ENCODE measurements at regions not wholly inside any gene's neighbourhood (a gene's known extent, or its start where the extent isn't known, plus 50 kb on each side); places are given as distances from the start of the nearest gene placed in this dataset.

DNA sequence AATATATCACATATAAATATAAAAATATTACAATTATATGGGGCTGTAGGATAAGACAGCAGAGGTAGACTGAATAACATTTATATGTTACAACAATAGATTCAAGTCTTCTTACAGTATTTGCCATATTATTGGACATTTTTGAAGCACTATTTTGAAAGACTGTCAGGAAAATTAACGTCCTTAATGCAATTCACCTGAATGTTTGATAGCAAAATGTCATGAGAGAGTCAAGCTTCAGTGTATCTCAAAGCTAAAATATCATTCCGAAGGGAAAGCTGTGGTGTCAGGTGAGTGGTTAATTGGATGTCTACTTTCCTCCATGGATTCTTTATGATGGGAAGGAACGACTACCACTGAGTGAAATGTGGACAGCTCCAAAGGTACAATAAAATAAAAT, 1004.0 kb downstream of the HACE1 start:
- Histone ChIP-seq H3K27me3 (no peaks in the 10 kb centered on the region), H3K27ac (no peak overlapping the region), H3K36me3 (no peaks in the 10 kb centered on the region), H3K9me3 (ENCODE audit: low read depth) (no peaks in the 10 kb centered on the region), H3K4me1 (ENCODE audit: low read depth) (no peaks in the 10 kb centered on the region), H3K4me3 (no peak overlapping the region)
- TF ChIP-seq, protein P1, sequence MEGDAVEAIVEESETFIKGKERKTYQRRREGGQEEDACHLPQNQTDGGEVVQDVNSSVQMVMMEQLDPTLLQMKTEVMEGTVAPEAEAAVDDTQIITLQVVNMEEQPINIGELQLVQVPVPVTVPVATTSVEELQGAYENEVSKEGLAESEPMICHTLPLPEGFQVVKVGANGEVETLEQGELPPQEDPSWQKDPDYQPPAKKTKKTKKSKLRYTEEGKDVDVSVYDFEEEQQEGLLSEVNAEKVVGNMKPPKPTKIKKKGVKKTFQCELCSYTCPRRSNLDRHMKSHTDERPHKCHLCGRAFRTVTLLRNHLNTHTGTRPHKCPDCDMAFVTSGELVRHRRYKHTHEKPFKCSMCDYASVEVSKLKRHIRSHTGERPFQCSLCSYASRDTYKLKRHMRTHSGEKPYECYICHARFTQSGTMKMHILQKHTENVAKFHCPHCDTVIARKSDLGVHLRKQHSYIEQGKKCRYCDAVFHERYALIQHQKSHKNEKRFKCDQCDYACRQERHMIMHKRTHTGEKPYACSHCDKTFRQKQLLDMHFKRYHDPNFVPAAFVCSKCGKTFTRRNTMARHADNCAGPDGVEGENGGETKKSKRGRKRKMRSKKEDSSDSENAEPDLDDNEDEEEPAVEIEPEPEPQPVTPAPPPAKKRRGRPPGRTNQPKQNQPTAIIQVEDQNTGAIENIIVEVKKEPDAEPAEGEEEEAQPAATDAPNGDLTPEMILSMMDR (IDR thresholded peaks at IDR 0.05; ENCODE audit: low read depth, low read length): no peak
- DNase-seq (ENCODE audit: low read depth in 1 of 2, low spot score in 1 of 2): no peak

DNA sequence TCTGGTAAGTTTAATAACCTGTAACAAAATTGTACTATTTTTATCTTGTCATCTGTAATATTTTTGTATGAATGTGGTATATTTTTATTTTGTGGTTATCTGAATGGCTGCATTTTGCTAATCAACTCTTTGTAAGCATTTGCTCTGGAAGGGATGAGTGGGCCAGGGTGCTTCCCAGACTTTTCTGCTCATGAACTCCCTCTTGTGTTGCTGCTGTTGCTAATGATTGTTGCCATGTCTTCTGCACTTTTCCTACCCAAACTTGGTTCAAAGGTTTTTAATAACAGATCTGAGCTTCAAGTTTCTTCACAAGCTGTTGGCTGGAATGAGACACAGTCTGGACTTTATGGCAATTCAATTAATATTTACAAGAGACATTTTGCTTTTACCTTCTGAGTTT, 1005.7 kb downstream of the HACE1 start:
- Histone ChIP-seq H3K4me1 (ENCODE audit: low read depth) (no peaks in the 10 kb centered on the region), H3K9me3 (ENCODE audit: low read depth) (no peaks in the 10 kb centered on the region)

DNA sequence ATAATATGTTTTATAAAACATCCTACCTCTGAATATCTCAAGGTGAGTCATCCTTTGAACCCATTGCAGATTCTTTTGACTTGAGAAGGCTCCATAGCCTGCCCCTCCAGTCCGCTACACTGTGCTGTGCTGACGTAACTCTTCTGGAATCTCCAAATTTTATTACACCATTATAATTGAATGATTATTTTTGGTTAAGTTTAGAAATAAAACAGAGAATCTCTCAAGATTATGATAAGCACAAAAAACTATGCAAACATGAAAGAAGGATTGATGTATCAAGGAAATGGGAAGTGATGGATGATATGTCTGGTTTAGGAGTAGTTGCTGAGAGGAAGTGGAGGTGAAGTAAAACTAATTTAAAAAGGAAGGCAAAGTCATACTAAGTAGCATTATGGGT, 1021.3 kb downstream of the HACE1 start:
- no peaks in the 10 kb centered on the region for H3K4me1 ChIP-seq (ENCODE audit: low read depth)
- H3K27me3 ChIP-seq: no peaks in the 10 kb centered on the region
- no peak for DNase-seq (ENCODE audit: low read depth in 1 of 2, low spot score in 1 of 2)

More for the DNA sequence above, 1005.7 kb downstream of the HACE1 start:
- TF ChIP-seq, protein P1 (IDR thresholded peaks at IDR 0.05; ENCODE audit: low read depth, low read length): no peak
- no peak for DNase-seq (ENCODE audit: low read depth in 1 of 2, low spot score in 1 of 2)
- H3K36me3 ChIP-seq: no peaks in the 10 kb centered on the region
- H3K4me3 ChIP-seq: no peak overlapping the region
- no peaks in the 10 kb centered on the region for H3K27me3 ChIP-seq
- no peak overlapping the region for H3K27ac ChIP-seq

DNA sequence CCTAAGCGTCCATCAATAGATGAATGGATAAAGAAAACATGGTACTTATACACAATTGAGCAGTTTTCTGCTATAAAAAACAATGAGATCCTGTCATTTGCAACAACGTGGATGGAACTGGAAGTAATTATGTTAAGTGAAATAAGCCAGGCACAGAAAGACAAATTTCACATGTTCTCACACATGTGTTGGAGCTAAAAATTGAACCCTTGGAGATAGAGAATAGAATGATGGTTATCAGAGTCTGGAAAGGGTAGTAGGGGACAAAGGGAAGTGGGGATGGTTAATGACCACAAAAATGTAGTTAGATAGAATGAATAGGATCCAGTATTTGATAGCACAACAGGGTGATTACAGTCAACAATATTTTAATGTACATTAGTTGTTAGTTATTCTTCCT, 1033.5 kb downstream of the HACE1 start:
- TF ChIP-seq, protein P1 (IDR thresholded peaks at IDR 0.05; ENCODE audit: low read depth, low read length): no peak
- Histone ChIP-seq H3K4me3 (no peak overlapping the region), H3K36me3 (no peaks in the 10 kb centered on the region), H3K4me1 (ENCODE audit: low read depth) (no peaks in the 10 kb centered on the region), H3K9me3 (ENCODE audit: low read depth) (no peaks in the 10 kb centered on the region), H3K27ac (no peak overlapping the region), H3K27me3 (no peaks in the 10 kb centered on the region)
- DNase-seq (ENCODE audit: low read depth in 1 of 2, low spot score in 1 of 2): no peak

More for the DNA sequence above, 1021.3 kb downstream of the HACE1 start:
- TF ChIP-seq, protein P1 (IDR thresholded peaks at IDR 0.05; ENCODE audit: low read depth, low read length): no peak
- H3K27ac ChIP-seq: no peak overlapping the region
- H3K9me3 ChIP-seq (ENCODE audit: low read depth): no peaks in the 10 kb centered on the region
- H3K36me3 ChIP-seq: no peaks in the 10 kb centered on the region
- H3K4me3 ChIP-seq: no peak overlapping the region

DNA sequence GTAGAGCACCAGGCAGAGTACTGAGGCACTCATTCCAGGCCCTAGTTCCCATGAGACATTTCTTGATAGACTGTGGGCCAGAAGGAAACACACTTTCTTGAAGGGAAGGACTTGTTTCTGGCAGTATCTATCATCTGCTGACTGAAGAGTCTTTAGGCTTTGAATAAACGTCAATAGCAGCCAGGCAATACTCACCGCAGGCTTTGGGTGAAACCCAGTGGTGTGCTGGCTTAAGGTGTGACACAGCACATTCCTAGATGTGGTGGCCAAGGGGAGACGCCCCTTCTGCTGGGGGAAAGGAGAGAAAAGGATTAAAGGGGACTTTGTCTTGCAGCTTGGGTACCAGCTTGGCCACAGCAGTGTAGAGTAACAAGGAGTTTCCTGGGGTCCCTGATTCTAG, 1039.6 kb downstream of the HACE1 start:
- no peak overlapping the region for H3K4me3 ChIP-seq
- DNase-seq (ENCODE audit: low read depth in 1 of 2, low spot score in 1 of 2): no peak

More for the DNA sequence above, 1039.6 kb downstream of the HACE1 start:
- no peaks in the 10 kb centered on the region for H3K27me3 ChIP-seq
- H3K36me3 ChIP-seq: no peaks in the 10 kb centered on the region
- TF ChIP-seq, protein P1 (IDR thresholded peaks at IDR 0.05; ENCODE audit: low read depth, low read length): no peak
- no peak overlapping the region for H3K27ac ChIP-seq
- H3K9me3 ChIP-seq (ENCODE audit: low read depth): no peaks in the 10 kb centered on the region
- no peaks in the 10 kb centered on the region for H3K4me1 ChIP-seq (ENCODE audit: low read depth)
